DOHH2 (cell line): ENCODE measurements at regions not wholly inside any gene's neighbourhood (a gene's known extent, or its start where the extent isn't known, plus 50 kb on each side); places are given as distances from the start of the nearest gene placed in this dataset.
"Not testable (repeated sequence)": the region's sequence is repeated elsewhere in the genome, so short reads cannot be mapped to it uniquely, and the experiment has no call there.

Source experiments
- H3F3A ChIP-seq: fragments of 200-600 bp; sonication (generic), shearing (Covaris generic); 2 replicates; pipeline ENCODE4 v1.6.0; 2016; ENCODE audit warnings: antibody characterized with exemption, mild to moderate bottlenecking; ENCODE audit not compliant: control insufficient read depth, insufficient read depth
- H3K27ac ChIP-seq: fragments of 200-600 bp; sonication (generic); 2 replicates; pipeline ENCODE4 v1.5.1; 2014; ENCODE audit warnings: low read depth, mild to moderate bottlenecking, low read length, moderate library complexity
- H3K27me3 ChIP-seq: fragments of 200-600 bp; sonication (generic); 2 replicates; pipeline ENCODE4 v1.6.1; 2014; ENCODE audit warnings: mild to moderate bottlenecking, low read length, mixed read lengths; ENCODE audit not compliant: control insufficient read depth
- H3K36me3 ChIP-seq: fragments of 200-600 bp; sonication (generic); 2 replicates; pipeline ENCODE4 v1.6.1; 2014; ENCODE audit warnings: mild to moderate bottlenecking, low read length, moderate library complexity, mixed read lengths; ENCODE audit not compliant: control insufficient read depth
- H3K4me1 ChIP-seq: fragments of 200-600 bp; sonication (generic); 2 replicates; pipeline ENCODE4 v1.6.1; 2014; ENCODE audit warnings: mild to moderate bottlenecking, low read length, mixed read lengths; ENCODE audit not compliant: control insufficient read depth
- H3K4me2 ChIP-seq: fragments of 200-600 bp; sonication (generic); 2 replicates; pipeline ENCODE4 v1.6.0; 2014; ENCODE audit warnings: mild to moderate bottlenecking, low read length, moderate library complexity
- H3K4me3 ChIP-seq: fragments of 200-600 bp; sonication (generic); 2 replicates; pipeline ENCODE4 v1.5.1; 2014; ENCODE audit warnings: mild to moderate bottlenecking, low read length, mixed read lengths
- H3K79me2 ChIP-seq: fragments of 200-600 bp; sonication (generic); 2 replicates; pipeline ENCODE4 v1.6.1; 2014; ENCODE audit warnings: mild to moderate bottlenecking, low read length, mixed read lengths; ENCODE audit not compliant: control insufficient read depth
- H3K9me2 ChIP-seq: fragments of 200-600 bp; sonication (generic); replicated peaks from 2 replicates; pipeline ENCODE4 v1.6.1; 2014; ENCODE audit warnings: mild to moderate bottlenecking, low read length, mixed read lengths; ENCODE audit not compliant: control insufficient read depth
- H3K9me3 ChIP-seq: fragments of 200-600 bp; sonication (generic); 2 replicates; pipeline ENCODE4 v1.6.1; 2014; ENCODE audit warnings: antibody characterized with exemption, low read length, mixed read lengths; ENCODE audit not compliant: control insufficient read depth, insufficient read depth
- H4K20me1 ChIP-seq: fragments of 200-600 bp; sonication (generic); 2 replicates; pipeline ENCODE4 v1.6.0; 2014; ENCODE audit warnings: low read depth, mild to moderate bottlenecking, antibody characterized with exemption, low read length, moderate library complexity; ENCODE audit not compliant: control insufficient read depth, insufficient read depth
- EZH2phosphoT487 ChIP-seq: fragments of 200-600 bp; sonication (generic); IDR thresholded peaks from 2 replicates; pipeline ENCODE4 v1.6.1; 2017; ENCODE audit warnings: borderline replicate concordance, mild to moderate bottlenecking, antibody characterized with exemption, low read length, moderate library complexity, mixed read lengths
- TF ChIP-seq, protein P1 (sequence below): fragments of 200-600 bp; sonication (generic); IDR thresholded peaks from one replicate; pipeline ENCODE4 v1.5.1; 2014; ENCODE audit warnings: antibody characterized with exemption, mild to moderate bottlenecking, low read depth, low read length; ENCODE audit not compliant: poor library complexity, severe bottlenecking

DNA sequence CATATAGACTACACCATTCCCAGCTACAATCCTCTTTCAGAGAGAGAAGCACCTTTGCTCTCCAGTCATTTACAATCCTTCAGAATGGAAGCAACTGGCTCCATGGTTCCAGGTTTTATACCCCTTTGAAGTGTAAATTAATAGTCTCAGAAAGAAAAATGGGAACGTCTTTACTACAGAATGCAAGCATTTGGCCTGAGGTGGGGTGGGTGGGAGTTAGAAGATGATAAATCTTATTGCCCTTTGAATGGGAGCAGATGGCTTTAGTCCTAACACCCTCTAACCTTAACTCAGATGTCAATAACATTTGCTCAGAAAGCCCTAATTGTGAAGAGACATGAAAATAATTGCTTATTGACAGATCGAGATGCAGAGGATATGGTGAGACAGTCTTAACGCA is 84.2 kb upstream of the KCNMA1 start:
- Histone ChIP-seq H3F3A (no peaks in the 10 kb centered on the region), H3K27ac (no peak overlapping the region), H3K27me3 (0 out of 2 replicates have a peak, but pooled peaks cover 3% of the 10 kb centered on the region), H3K4me1 (no peaks in the 10 kb centered on the region), H3K9me2 (no peaks in the 10 kb centered on the region), H4K20me1 (no peaks in the 10 kb centered on the region), H3K79me2 (no peaks in the 10 kb centered on the region), H3K36me3 (no peaks in the 10 kb centered on the region), H3K4me3 (no peak overlapping the region), H3K4me2 (no peak overlapping the region), H3K9me3 (no peaks in the 10 kb centered on the region)
- TF ChIP-seq EZH2phosphoT487: no peak
- TF ChIP-seq, protein P1, sequence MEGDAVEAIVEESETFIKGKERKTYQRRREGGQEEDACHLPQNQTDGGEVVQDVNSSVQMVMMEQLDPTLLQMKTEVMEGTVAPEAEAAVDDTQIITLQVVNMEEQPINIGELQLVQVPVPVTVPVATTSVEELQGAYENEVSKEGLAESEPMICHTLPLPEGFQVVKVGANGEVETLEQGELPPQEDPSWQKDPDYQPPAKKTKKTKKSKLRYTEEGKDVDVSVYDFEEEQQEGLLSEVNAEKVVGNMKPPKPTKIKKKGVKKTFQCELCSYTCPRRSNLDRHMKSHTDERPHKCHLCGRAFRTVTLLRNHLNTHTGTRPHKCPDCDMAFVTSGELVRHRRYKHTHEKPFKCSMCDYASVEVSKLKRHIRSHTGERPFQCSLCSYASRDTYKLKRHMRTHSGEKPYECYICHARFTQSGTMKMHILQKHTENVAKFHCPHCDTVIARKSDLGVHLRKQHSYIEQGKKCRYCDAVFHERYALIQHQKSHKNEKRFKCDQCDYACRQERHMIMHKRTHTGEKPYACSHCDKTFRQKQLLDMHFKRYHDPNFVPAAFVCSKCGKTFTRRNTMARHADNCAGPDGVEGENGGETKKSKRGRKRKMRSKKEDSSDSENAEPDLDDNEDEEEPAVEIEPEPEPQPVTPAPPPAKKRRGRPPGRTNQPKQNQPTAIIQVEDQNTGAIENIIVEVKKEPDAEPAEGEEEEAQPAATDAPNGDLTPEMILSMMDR: no peak

DNA sequence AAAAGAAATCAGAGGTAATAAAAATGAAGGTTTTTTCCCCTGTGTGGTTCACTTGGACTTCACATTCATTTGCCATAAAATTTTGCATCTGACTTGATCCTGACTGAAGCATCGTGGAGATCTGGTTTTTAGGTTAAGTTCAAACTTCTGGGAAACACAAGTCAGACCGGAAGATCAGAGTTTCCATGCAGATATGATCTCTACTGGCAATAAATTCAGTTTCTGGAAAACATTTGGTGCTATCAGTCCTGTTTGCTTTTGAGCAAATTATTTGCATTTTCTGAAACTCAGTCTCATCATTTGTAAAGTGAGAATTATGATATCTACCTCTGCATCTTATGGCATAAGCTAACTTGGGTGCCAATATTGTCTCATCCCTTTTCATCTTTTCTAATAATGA is 81.3 kb upstream of the KCNMA1 start:
- no peak for TF ChIP-seq EZH2phosphoT487
- TF ChIP-seq, protein P1: no peak
- Histone ChIP-seq H3K4me2 (no peak overlapping the region), H3K27ac (no peak overlapping the region), H3K27me3 (0 out of 2 replicates have a peak, but pooled peaks cover 8% of the 10 kb centered on the region), H4K20me1 (no peaks in the 10 kb centered on the region), H3F3A (no peaks in the 10 kb centered on the region), H3K36me3 (no peaks in the 10 kb centered on the region), H3K9me2 (no peaks in the 10 kb centered on the region), H3K4me1 (no peaks in the 10 kb centered on the region), H3K9me3 (no peaks in the 10 kb centered on the region), H3K79me2 (no peaks in the 10 kb centered on the region), H3K4me3 (no peak overlapping the region)

DNA sequence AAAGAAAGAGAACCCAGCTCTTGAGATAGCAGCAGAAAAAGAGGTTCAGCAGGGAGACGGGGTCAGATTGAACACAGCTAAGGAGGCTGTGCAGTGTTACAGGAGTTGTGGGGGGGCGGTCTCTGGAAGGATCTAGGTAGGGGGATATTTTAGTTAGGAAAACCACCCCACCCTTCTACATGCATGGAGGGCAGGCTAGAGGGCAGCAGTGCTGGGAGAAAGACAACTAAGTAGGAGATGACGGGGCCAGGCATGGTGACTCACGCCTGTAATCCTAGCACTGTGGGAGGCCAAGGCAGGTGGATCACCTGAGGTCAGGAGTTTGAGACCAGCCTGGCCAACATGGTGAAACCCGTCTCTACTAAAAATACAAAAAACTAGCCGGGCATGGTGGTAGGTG is 80.7 kb upstream of the KCNMA1 start:
- not testable (repeated sequence) for H3K4me2 ChIP-seq, H3K27me3 ChIP-seq, H4K20me1 ChIP-seq, H3K36me3 ChIP-seq, H3K27ac ChIP-seq, H3K4me1 ChIP-seq, H3K4me3 ChIP-seq, H3K9me3 ChIP-seq, H3K79me2 ChIP-seq, H3K9me2 ChIP-seq, H3F3A ChIP-seq

DNA sequence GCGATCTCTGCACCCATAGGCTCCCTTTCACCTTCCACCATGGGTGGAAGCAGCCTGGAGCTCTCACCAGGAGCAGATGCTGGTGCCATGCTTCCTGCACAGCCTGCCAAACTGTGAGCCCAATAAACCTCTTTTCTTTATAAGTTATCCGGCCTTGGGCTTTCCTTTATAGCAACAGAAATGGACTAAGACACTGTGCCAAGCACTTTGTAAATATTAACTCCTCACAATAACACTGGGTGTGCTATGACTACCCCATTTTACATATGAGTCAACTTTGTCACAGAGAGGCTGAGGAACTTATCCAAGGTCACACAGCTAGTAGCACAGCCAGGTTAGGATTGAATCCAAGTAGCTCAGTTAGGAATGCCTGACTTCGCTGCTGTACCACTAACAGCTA is 79.7 kb upstream of the KCNMA1 start:
- no peaks in the 10 kb centered on the region for H3K9me3 ChIP-seq
- TF ChIP-seq EZH2phosphoT487: no peak
- TF ChIP-seq, protein P1: no peak
- no peak overlapping the region for H3K4me2 ChIP-seq
- no peaks in the 10 kb centered on the region for H3K4me1 ChIP-seq
- H3K4me3 ChIP-seq: no peak overlapping the region
- no peaks in the 10 kb centered on the region for H3F3A ChIP-seq
- H3K36me3 ChIP-seq: no peaks in the 10 kb centered on the region
- H3K79me2 ChIP-seq: no peaks in the 10 kb centered on the region
- peaks cover 10% of the 10 kb centered on the region; the same call in 1 of the 2 replicates for H3K27me3 ChIP-seq
- no peaks in the 10 kb centered on the region for H4K20me1 ChIP-seq
- no peaks in the 10 kb centered on the region for H3K9me2 ChIP-seq
- H3K27ac ChIP-seq: no peak overlapping the region
